B cell (primary cell): ENCODE measurements at regions not wholly inside any gene's neighbourhood (a gene's known extent, or its start where the extent isn't known, plus 50 kb on each side); places are given as distances from the start of the nearest gene placed in this dataset.

Experiments used
- CTCF ChIP-seq: fragments of 200-600 bp; IDR thresholded peaks from one replicate; pipeline ENCODE4 v1.8.0; 2022; ENCODE audit warnings: antibody characterized with exemption, mild to moderate bottlenecking
- EZH2 ChIP-seq: IDR thresholded peaks from 2 replicates; pipeline ENCODE4 v1.6.1; 2012; ENCODE audit warnings: borderline replicate concordance, low read depth, mild to moderate bottlenecking, moderate library complexity, low read length; ENCODE audit not compliant: insufficient read depth, poor library complexity, severe bottlenecking

- TF ChIP-seq EZH2 = no peak
- no peak for TF ChIP-seq CTCF
Measured at GRCh38 chr9:90523958-90524357, 118.7 kb downstream of the DIRAS2 start.
